ENCODE measurements at regions not wholly inside any gene's neighbourhood (a gene's known extent, or its start where the extent isn't known, plus 50 kb on each side); places are given as distances from the start of the nearest gene placed in this dataset.
"Not testable (repeated sequence)": the region's sequence is repeated elsewhere in the genome, so short reads cannot be mapped to it uniquely, and the experiment has no call there.

DNA sequence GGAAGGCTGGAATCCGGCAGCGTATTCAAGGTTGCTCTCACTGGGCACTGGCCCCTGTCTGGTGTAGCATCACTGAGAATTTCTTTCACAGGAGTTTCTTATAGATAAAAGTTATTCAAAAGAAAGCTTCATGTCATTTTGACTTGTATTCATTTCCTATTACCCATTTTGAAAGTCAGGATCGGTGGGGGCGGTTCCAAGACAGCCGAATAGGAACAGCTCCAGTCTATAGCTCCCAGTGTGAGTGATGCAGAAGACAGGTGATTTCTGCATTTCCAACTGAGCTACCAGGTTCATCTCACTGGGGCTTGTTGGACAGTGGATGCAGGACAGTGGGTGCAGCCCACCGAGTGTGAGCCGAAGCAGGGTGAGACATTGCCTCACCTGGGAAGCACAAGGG lies 51.5 kb upstream of the CDC42EP3 start:
- TF ChIP-seq, protein P1, sequence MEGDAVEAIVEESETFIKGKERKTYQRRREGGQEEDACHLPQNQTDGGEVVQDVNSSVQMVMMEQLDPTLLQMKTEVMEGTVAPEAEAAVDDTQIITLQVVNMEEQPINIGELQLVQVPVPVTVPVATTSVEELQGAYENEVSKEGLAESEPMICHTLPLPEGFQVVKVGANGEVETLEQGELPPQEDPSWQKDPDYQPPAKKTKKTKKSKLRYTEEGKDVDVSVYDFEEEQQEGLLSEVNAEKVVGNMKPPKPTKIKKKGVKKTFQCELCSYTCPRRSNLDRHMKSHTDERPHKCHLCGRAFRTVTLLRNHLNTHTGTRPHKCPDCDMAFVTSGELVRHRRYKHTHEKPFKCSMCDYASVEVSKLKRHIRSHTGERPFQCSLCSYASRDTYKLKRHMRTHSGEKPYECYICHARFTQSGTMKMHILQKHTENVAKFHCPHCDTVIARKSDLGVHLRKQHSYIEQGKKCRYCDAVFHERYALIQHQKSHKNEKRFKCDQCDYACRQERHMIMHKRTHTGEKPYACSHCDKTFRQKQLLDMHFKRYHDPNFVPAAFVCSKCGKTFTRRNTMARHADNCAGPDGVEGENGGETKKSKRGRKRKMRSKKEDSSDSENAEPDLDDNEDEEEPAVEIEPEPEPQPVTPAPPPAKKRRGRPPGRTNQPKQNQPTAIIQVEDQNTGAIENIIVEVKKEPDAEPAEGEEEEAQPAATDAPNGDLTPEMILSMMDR (IDR thresholded peaks at IDR 0.05): not testable (repeated sequence)
- TF ChIP-seq SIN3A (IDR thresholded peaks at IDR 0.05; ENCODE audit: borderline replicate concordance, insufficient read depth, low read depth, low read length); POLR2AphosphoS5 (IDR thresholded peaks at IDR 0.05; ENCODE audit: low read depth, low read length); TCF7L2 (IDR thresholded peaks at IDR 0.05; ENCODE audit: low read depth, low read length): not testable (repeated sequence)
- TF ChIP-seq, protein P2, sequence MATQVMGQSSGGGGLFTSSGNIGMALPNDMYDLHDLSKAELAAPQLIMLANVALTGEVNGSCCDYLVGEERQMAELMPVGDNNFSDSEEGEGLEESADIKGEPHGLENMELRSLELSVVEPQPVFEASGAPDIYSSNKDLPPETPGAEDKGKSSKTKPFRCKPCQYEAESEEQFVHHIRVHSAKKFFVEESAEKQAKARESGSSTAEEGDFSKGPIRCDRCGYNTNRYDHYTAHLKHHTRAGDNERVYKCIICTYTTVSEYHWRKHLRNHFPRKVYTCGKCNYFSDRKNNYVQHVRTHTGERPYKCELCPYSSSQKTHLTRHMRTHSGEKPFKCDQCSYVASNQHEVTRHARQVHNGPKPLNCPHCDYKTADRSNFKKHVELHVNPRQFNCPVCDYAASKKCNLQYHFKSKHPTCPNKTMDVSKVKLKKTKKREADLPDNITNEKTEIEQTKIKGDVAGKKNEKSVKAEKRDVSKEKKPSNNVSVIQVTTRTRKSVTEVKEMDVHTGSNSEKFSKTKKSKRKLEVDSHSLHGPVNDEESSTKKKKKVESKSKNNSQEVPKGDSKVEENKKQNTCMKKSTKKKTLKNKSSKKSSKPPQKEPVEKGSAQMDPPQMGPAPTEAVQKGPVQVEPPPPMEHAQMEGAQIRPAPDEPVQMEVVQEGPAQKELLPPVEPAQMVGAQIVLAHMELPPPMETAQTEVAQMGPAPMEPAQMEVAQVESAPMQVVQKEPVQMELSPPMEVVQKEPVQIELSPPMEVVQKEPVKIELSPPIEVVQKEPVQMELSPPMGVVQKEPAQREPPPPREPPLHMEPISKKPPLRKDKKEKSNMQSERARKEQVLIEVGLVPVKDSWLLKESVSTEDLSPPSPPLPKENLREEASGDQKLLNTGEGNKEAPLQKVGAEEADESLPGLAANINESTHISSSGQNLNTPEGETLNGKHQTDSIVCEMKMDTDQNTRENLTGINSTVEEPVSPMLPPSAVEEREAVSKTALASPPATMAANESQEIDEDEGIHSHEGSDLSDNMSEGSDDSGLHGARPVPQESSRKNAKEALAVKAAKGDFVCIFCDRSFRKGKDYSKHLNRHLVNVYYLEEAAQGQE (IDR thresholded peaks at IDR 0.05; ENCODE audit: insufficient read depth in 1 of 2, low read depth in 2 of 2, low read length in 1 of 2): not testable (repeated sequence)
